GM21526 (cell line): ENCODE measurements at regions not wholly inside any gene's neighbourhood (a gene's known extent, or its start where the extent isn't known, plus 50 kb on each side); places are given as distances from the start of the nearest gene placed in this dataset.
"Not testable (repeated sequence)": the region's sequence is repeated elsewhere in the genome, so short reads cannot be mapped to it uniquely, and the experiment has no call there.

ENCODE experiments used
- ATAC-seq: cut with Tn5 transposase; IDR thresholded peaks from one replicate; pipeline ENCODE4 v1.9.1; 2021; ENCODE audit warnings: moderate library complexity; ENCODE audit not compliant: unreplicated experiment, low FRiP score

DNA sequence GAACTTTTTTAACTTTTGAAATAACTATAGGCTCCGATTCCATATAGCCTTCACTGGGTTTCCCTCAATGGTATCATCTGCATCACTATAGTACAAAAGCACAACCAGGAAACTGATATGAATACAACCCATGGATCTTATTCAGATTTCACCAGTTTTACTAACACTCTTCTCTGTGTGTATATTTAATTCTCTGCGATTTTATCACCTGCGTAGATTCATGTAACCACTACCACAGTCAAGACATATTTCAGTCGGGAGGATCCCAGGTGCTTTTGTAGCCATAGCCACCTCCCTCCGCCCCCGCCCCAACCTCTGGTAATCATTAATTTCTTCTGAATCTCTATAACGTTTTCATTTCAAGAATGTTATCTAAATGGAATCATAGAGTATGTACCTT lies 82.8 kb upstream of the C7orf33 start:
- ATAC-seq: no peak

GRCh38 chr7:148514236-148514635 lies 76.3 kb upstream of the C7orf33 start:
- no peak for ATAC-seq

DNA sequence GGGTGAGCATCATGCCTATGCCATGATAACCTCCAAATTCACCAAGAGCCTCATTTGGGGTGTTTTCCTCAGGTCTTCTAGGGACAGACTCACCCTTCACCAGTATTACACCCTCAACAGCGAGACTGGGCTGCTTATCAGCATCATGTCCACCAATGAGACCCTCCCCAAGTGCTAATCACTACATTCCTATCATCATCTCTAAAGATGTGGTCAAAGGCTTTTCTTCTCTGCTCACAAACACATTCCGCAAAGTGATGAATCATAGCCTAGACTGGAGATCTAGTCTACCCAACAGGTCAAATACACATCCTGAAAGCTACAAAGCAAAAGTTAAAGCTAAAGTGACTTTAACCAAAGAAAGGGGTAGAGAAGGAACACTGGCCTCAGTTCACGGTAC lies 75.3 kb upstream of the C7orf33 start:
- no peak for ATAC-seq

DNA sequence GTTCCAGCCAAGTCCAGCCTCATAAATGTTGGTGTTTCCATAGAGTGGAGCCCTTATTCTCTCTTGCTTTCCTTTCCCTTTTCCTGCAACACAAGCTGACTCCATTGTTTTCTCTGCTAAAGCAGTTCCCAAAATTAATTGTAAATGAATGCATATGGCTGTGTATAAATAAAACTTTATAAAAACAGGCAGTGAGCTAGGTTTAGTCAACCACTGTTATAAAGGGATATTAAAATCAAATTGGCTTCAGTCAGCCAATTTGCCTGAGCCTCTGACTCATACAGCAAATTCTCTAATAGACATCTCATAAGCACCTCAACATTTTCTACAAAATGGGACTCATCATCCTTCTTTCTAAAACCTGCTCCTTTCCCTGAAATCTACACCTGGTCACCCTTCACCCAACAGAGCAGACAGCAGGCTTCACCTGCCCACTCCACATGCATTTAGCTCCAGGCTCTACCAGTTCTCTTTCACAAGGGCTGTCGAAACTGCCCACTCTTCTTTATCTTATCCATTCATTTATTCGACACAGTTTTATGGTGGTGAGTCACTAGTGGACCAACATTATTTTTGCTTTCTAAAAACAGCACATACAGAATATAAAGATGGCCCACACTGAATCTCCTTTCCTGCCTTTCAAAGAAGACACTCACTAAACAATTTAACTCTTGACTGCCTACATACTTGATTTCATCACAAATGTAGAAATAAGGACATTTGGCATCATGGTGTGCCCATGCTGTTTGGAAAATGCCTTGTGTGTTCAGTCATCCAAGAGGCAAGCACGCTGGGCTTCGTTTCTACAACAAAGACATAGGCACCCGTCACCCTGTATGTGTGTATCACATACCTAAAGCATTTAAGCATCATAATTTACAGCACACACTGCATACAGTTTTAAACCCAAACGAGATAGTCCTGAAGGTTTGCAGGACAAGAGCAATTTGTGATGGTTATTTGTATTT lies 74.6 kb upstream of the C7orf33 start:
- no peak for ATAC-seq

GRCh38 chr7:148519386-148519785 lies 71.2 kb upstream of the C7orf33 start:
- not testable (repeated sequence) for ATAC-seq

DNA sequence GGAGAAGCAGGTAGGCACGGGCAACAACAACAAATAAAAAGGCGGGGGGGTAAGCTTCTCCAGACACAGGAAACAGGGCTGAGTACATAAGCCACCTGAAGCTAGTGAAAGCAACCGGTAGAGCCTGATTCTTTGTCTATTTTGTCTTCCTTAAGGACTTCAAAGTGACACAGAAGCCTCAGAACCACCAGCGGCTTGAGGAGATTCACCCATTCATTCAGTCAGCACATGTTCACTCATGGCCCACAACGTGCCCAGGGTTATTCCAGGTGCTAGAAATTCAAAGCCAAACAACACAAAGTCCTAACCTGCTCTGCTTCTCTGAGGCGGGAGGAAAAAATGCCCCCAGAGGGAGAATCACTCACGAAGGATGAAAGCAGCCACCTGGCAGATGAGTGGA lies 69.3 kb upstream of the C7orf33 start:
- ATAC-seq: no peak

DNA sequence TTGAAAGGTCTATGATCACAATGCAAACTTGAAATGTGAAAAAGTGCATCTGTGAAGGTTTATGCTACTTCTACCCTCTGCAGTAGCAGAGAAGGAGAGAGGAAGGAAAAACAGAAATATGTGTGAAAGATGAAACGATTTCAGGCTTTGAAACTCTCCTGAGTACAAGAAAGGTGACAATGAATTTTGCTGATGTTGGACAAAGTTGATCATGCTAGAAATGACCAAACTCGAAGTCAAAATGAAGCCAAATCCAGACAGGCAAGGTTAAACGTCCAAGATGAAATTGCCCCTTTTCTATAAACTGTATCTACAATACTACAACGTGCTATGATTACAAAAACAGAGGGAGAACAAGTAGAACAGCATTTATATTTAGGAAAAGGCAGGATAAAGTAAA lies 67.0 kb upstream of the C7orf33 start:
- no peak for ATAC-seq

GRCh38 chr7:148524479-148525224 lies 65.9 kb upstream of the C7orf33 start:
- ATAC-seq: no peak

GRCh38 chr7:148527717-148528168 lies 62.8 kb upstream of the C7orf33 start:
- peak; percentile 98 for ATAC-seq

DNA sequence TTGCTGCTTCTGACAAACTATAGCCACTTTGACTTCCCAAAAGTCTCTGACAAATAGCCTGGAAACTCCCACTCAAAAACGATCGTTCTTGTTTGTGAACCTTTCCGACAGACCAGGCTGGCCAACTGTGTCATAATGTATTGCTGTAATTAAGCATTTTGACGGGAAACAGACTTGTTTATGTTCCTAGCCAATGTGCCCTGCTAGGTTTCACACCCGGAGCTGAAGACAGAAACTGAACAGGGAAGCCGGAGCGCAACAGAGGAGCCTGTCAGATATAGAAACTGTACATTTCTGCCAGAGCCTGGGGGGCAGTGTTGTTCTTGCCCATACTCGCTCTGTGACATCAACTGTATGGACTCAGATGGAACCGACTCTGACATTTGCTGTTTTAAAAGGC lies 55.3 kb upstream of the C7orf33 start:
- peak; percentile 68 for ATAC-seq

- no peak for ATAC-seq
Observed at GRCh38 chr7:148537435-148537834, 53.1 kb upstream of the C7orf33 start.

DNA sequence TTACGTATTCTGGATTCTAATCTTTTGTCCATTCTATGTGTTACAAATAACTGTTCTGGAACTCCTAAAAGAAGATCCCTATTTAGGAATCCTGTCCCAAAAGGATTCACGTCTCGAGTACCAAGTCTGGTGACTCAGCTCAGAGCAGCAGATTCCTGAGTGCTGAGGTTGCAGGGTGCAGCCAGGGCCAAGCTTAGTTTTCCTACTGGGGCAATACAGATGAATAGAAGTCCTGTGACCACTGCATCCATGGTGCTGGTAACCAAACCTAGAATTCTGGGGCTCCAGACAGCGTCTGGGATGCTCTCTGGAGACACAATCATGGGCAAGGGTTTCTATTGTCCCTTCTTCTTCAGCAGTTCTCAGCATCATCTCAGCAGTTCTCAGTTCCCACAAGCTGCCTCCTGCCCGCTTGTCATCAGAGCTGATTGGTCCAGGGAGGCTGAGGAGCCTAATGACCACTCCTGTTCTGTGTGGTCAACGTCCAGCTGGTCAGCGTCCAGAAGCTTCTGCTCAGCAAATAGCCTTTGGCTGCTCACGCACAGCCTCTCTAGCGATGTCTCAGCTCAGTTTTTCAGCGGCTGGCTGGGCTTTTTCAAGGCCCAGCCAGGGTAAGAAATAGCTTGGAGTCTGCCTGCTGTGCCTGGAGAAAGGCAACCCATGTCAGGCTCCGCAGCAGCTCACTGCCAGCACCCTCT lies 50.4 kb upstream of the C7orf33 start:
- no peak for ATAC-seq
